Skeletal muscle satellite cell (primary cell): ENCODE measurements at regions not wholly inside any gene's neighbourhood (a gene's known extent, or its start where the extent isn't known, plus 50 kb on each side); places are given as distances from the start of the nearest gene placed in this dataset.
"Not testable (repeated sequence)": the region's sequence is repeated elsewhere in the genome, so short reads cannot be mapped to it uniquely, and the experiment has no call there.

Experiments
- H3K27me3 ChIP-seq: 2 replicates; pipeline ENCODE4 v1.7.0; 2013; ENCODE audit warnings: low read length; ENCODE audit not compliant: control insufficient read depth, insufficient read depth
- H3K36me3 ChIP-seq: 2 replicates; pipeline ENCODE4 v1.7.0; 2013; ENCODE audit warnings: mild to moderate bottlenecking, control low read depth, low read length; ENCODE audit not compliant: insufficient read depth
- H3K4me1 ChIP-seq: 2 replicates; pipeline ENCODE4 v1.7.0; 2013; ENCODE audit warnings: low read length; ENCODE audit not compliant: control insufficient read depth, insufficient read depth
- H3K4me2 ChIP-seq: 2 replicates; pipeline ENCODE4 v1.7.0; 2013; ENCODE audit warnings: mild to moderate bottlenecking, low read length
- H3K4me3 ChIP-seq: 2 replicates; pipeline ENCODE4 v1.7.0; 2013; ENCODE audit warnings: low read length
- H3K9ac ChIP-seq: 2 replicates; pipeline ENCODE4 v1.7.0; 2013; ENCODE audit warnings: mild to moderate bottlenecking, low read depth, low read length, moderate library complexity
- H3K9me3 ChIP-seq: replicated peaks from 2 replicates; pipeline ENCODE4 v1.7.0; 2013; ENCODE audit warnings: mild to moderate bottlenecking, control low read depth, low read length

GRCh38 chr20:4330011-4330410 lies 80.9 kb upstream of the ADRA1D start:
- no peaks in the 10 kb centered on the region for H3K4me1 ChIP-seq
- H3K9ac ChIP-seq, result no peak overlapping the region
- no peak overlapping the region for H3K4me3 ChIP-seq
- H3K36me3 ChIP-seq, result no peaks in the 10 kb centered on the region
- no peaks in the 10 kb centered on the region for H3K9me3 ChIP-seq
- H3K27me3 ChIP-seq, result peaks cover 75% of the 10 kb centered on the region
- H3K4me2 ChIP-seq, result no peak overlapping the region

- no peaks in the 10 kb centered on the region for H3K36me3 ChIP-seq
- peaks cover 75% of the 10 kb centered on the region for H3K27me3 ChIP-seq
- H3K4me1 ChIP-seq, result no peaks in the 10 kb centered on the region
- no peak overlapping the region for H3K4me2 ChIP-seq
- H3K4me3 ChIP-seq, result no peak overlapping the region
- H3K9ac ChIP-seq, result no peak overlapping the region
- H3K9me3 ChIP-seq, result no peaks in the 10 kb centered on the region
These were observed 80.1 kb upstream of the ADRA1D start for GRCh38 chr20:4329232-4329631.

- Histone ChIP-seq H3K9me3 (no peaks in the 10 kb centered on the region), H3K4me1 (no peaks in the 10 kb centered on the region), H3K9ac (no peak overlapping the region), H3K36me3 (no peaks in the 10 kb centered on the region), H3K27me3 (peaks cover 75% of the 10 kb centered on the region), H3K4me2 (no peak overlapping the region), H3K4me3 (no peak overlapping the region)
These were observed 79.5 kb upstream of the ADRA1D start for GRCh38 chr20:4328541-4328940.

- no peaks in the 10 kb centered on the region for H3K4me1 ChIP-seq
- H3K9ac ChIP-seq, result no peak overlapping the region
- H3K36me3 ChIP-seq, result no peaks in the 10 kb centered on the region
- H3K4me2 ChIP-seq, result no peak overlapping the region
- H3K9me3 ChIP-seq, result no peaks in the 10 kb centered on the region
- no peak overlapping the region for H3K4me3 ChIP-seq
- peaks cover 75% of the 10 kb centered on the region for H3K27me3 ChIP-seq
These were observed 78.9 kb upstream of the ADRA1D start for GRCh38 chr20:4327956-4328355.

- peaks cover 75% of the 10 kb centered on the region for H3K27me3 ChIP-seq
- H3K9me3 ChIP-seq, result no peaks in the 10 kb centered on the region
- no peak overlapping the region for H3K4me3 ChIP-seq
- H3K4me1 ChIP-seq, result no peaks in the 10 kb centered on the region
- no peaks in the 10 kb centered on the region for H3K36me3 ChIP-seq
- no peak overlapping the region for H3K4me2 ChIP-seq
- no peak overlapping the region for H3K9ac ChIP-seq
These were observed 77.3 kb upstream of the ADRA1D start for GRCh38 chr20:4326195-4327065.

- Histone ChIP-seq H3K4me2 (no peak overlapping the region), H3K36me3 (no peaks in the 10 kb centered on the region), H3K4me1 (no peaks in the 10 kb centered on the region), H3K9ac (no peak overlapping the region), H3K4me3 (no peak overlapping the region), H3K27me3 (peaks cover 75% of the 10 kb centered on the region), H3K9me3 (no peaks in the 10 kb centered on the region)
These were observed 76.6 kb upstream of the ADRA1D start for GRCh38 chr20:4325548-4326187.

GRCh38 chr20:4324611-4325243 lies 75.6 kb upstream of the ADRA1D start:
- peaks cover 75% of the 10 kb centered on the region for H3K27me3 ChIP-seq
- no peaks in the 10 kb centered on the region for H3K4me1 ChIP-seq
- H3K9me3 ChIP-seq, result no peaks in the 10 kb centered on the region
- no peak overlapping the region for H3K4me3 ChIP-seq
- no peak overlapping the region for H3K4me2 ChIP-seq
- H3K36me3 ChIP-seq, result no peaks in the 10 kb centered on the region
- H3K9ac ChIP-seq, result no peak overlapping the region

- no peaks in the 10 kb centered on the region for H3K4me1 ChIP-seq
- H3K9me3 ChIP-seq, result no peaks in the 10 kb centered on the region
- H3K27me3 ChIP-seq, result peaks cover 63% of the 10 kb centered on the region
- H3K9ac ChIP-seq, result no peak overlapping the region
- H3K36me3 ChIP-seq, result no peaks in the 10 kb centered on the region
- H3K4me3 ChIP-seq, result no peak overlapping the region
- no peak overlapping the region for H3K4me2 ChIP-seq
These were observed 73.4 kb upstream of the ADRA1D start for GRCh38 chr20:4322499-4322898.

GRCh38 chr20:4320291-4320690 lies 71.2 kb upstream of the ADRA1D start:
- no peaks in the 10 kb centered on the region for H3K4me1 ChIP-seq
- peaks cover 54% of the 10 kb centered on the region for H3K27me3 ChIP-seq
- H3K9me3 ChIP-seq, result no peaks in the 10 kb centered on the region
- H3K4me3 ChIP-seq, result no peak overlapping the region
- no peaks in the 10 kb centered on the region for H3K36me3 ChIP-seq
- H3K4me2 ChIP-seq, result no peak overlapping the region
- no peak overlapping the region for H3K9ac ChIP-seq

GRCh38 chr20:4318891-4319290 lies 69.8 kb upstream of the ADRA1D start:
- H3K9me3 ChIP-seq, result no peaks in the 10 kb centered on the region
- H3K9ac ChIP-seq, result no peak overlapping the region
- no peaks in the 10 kb centered on the region for H3K4me1 ChIP-seq
- peaks cover 55% of the 10 kb centered on the region for H3K27me3 ChIP-seq
- H3K4me3 ChIP-seq, result no peak overlapping the region
- H3K4me2 ChIP-seq, result no peak overlapping the region
- H3K36me3 ChIP-seq, result no peaks in the 10 kb centered on the region

GRCh38 chr20:4310616-4311015 lies 61.5 kb upstream of the ADRA1D start:
- H3K27me3 ChIP-seq, result peaks cover 25% of the 10 kb centered on the region
- H3K4me3 ChIP-seq, H3K4me2 ChIP-seq, H3K36me3 ChIP-seq, H3K9ac ChIP-seq, H3K4me1 ChIP-seq, H3K9me3 ChIP-seq: not testable (repeated sequence)
